Fibroblast of peridontal ligament (primary cell): ENCODE measurements at regions not wholly inside any gene's neighbourhood (a gene's known extent, or its start where the extent isn't known, plus 50 kb on each side); places are given as distances from the start of the nearest gene placed in this dataset.

ENCODE experiments used
- DNase-seq: peaks from one replicate; pipeline ENCODE4 v3.0.0-alpha.2; 2010; ENCODE audit errors: extremely low read depth

DNA sequence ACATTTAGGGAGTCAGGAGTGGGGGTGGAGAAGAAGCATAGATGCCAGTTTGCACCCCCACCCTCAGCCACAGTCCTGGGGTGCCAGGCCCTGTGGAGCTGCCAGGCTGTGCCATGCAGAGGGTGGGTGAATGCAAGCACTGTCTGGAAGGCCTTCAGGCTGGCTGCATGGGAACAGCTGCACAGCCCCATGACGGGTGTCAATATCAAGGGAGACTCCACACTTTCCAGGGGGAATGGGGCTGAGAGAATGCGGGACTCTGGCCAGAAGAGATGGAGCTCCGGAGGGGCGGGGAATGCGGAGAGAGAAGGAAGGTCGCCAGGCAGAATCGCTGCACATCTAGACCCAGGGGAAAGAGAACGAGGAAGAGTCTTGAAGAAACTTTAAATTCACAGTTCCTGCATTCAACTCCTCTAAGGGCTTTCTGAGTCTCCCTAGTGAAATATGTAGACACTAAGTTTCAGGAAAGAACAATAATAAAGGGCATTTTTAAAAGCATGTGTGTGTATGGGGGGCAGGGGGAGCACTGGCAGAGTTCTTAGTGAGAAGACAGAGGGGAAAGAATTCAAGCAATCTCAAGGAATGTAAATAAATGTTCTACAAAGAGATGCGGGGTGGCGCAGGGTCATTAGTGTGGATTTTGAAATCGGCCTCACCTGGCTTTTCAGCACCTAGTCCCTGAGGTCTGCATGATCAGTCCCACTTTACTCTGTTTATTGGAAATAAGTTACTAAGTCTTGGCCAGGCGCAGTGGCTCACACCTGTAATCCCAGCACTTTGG lies 59.1 kb downstream of the BOD1 start:
- DNase-seq = no peak

DNA sequence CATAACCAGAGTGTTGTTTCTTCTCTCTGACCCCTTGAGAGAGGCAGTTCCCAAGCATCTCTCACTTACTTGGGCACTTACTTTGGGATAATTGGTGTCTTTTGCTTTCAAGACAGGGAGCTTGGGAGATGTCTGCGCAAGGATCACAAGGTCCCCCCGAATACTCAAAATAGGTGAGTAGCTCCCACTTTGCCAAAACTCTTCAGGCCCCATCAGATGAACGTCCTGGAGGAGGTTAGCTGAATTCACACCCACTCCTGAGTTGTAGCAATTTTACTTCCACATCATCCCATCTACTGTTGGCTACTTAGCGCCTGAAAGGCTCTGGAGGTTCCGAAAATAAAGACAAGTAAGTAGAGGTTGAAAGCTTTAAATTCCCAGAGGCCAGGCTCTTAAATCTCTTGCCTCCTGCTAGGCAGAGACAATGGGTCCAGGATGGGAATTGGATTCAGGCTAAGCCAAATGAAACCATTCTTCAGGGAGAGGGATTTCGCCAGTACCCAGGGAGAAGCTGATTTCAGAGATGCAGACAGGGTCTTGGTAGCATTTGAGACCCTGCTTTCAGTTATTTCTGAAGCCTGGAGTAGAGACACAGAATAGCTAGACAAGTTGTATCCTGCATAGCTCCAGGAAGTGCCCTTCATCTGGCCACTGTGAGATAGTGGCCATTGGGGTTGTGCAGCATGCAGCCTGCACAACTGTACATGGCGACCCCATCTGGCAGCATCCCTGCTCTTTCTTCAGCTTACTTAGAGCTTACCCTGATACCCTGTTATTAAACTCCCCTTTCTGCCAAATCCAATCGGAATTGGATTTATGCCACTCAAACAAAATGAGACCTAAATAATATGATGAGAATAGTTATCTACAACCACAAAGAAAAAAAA lies 60.1 kb downstream of the BOD1 start:
- no peak for DNase-seq

DNA sequence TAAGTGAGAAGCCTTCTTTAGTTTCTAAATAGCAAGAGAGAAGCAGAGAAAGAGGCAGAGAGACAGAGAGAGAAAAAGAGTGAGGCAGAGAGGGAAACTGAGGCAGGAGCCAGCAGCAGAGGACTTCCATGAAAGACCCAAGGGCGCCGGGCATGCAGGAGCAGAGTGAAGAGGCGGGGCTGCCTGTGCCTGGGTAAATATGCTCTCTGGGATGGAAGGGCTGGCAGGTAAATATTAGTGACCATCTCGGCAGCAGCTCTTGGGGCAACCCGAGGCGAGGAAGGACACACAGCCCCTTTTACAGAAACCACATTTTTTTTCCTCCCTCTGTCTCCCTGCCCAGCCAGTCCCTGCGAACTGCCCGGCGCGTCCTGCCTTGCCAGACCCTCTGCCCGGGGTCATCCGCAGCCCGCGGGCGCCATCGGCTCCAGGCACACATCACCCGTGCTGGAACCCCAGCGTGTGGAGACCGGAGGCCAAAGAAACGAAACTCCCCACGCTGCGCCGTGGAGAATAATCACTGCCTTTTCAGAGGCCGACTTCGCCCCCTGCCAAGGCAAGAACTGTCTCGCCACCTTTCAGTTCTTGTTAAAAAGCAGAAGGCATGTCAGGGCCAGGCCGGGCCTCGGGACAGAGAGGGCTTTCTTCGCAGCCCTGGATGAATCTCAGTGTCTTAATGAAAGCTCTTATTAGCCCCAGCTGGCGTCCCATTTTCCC lies 61.3 kb downstream of the BOD1 start:
- no peak for DNase-seq

DNA sequence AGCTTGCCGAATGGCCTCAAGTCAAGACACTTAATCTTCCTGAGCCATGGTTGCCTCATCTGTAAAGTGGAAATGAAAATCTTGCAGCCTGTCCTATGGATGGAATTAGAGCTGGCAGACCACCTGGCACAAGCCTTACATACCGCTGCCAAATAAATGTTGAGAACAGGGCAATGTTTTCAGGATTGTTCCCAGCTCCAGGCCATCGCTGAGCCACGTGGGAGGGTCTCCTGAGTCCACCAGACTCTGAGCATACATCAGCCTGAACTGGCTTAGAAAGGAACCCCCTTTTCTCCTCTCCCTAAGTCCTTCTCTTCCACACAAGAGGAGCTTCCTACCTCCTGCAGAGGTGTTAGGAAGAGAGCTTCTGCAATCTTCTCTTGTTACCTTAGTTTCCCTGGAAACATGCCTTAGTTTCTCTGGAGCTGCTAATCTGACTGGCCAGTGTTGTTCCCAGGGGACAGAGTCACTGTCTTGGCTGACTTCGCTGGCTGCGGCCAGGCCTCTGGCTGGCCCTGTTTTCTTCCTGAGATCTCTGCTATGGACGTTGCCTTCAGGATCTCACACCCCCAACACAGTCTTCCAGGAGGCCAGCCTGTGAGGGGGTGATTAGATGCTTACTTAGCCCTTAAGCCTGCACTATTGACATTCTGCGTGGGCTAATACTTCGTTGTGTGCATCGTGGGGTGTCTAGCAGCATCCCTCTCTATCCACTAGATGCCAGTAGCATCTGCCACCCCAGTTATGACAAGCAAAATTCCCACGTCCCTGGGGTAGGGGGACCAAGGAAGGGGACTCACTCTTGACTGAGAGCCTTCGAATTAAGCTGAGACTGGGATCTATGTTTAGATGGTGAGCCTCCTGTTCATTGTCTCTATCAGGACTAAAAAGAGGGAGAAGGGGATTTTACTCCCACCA lies 62.2 kb downstream of the BOD1 start:
- DNase-seq = no peak

DNA sequence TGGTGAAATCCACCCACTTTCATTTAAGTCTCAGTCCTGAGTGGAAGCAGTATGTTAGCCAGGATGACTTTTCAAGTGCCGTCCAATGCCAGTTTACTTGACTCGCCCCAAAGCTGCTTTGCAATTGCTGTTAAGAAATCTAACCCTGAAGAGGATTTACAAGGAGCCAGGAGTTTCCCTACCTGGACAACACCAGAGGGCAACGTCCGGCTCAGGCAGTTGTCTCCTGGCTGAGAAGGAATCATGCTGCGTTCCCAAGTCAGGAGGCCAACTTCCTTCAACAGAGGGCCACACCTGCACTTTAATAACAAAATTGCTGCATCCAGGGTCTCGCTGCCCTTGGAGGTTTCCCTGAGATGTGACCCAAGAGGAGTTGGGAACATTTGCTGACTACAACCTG lies 65.8 kb downstream of the BOD1 start:
- DNase-seq = no peak

DNA sequence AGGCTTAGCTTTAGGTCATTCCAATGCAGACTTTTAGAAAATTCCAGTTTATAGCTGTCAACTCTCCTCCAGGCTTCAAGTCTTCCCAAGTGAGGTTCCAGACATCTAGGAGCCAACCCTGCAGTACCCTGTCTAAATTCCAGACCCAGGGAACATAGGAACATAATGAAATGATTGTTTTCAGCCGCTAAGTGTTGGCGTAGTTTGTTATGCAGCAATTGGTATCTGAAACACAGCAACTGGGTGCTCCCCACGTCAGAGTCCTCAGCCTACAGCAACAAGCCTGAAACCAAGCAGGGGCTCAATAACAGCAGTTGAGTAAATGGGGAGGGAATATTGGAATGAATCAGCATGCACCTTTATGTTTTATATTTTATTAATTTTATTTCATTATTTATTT lies 66.8 kb downstream of the BOD1 start:
- DNase-seq = no peak

DNA sequence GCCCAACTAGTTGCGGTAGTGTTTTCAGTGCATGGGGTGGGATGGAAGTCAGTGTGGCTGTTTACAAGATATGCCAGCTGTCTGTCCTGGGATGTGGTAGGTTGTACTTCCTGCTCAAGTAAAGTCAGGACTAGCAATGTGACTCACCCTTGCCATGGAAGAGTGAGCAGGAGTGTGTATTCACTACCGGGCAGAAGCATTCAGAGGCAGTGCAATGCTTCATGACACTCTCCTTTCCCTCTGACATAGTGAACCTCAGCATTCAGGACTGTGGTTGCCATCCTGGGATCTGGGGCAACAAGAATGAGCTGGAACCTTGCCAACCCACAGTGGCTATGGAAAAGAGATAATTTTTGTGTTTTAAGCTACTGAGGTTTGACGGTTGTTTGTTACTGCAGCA lies 68.9 kb downstream of the BOD1 start:
- peak; percentile 54 for DNase-seq

DNA sequence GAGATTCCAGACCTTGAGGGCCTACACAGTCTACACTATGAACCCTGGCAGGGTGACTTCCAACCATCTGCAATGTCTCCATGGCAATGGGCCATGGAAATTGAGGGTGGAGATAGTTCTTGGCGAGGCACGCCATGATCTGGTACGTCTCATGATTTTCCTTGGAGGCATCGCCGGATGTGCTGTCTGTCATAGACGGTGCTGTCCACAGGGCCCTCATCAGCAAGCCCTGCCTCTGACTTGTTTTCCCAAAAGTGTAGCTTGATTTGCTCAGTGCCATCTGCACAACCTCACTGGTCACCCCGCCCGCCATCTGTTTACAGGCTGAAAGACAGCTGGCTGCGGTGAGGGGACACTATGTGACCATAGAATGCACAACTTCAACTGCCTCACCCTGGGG lies 73.5 kb downstream of the BOD1 start:
- no peak for DNase-seq

DNA sequence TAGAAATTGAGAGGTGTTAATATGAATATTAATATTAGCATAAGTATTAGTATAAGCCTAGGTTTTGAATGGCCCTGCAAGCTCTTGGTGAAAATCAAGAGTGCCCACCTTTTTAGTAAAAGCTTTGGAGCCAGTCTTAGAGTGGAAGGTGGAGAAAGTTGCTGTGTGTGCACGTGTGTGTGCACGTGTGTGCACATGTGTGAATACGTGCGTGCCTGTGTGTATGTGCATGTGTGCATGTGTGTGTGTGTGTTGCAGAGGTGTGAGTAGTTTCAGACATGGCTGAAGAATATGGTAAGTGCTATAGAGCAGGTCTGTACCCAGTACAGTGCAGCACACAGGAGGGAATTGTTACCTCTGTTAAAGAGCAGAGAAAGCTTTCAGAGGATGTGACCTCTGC lies 74.3 kb downstream of the BOD1 start:
- no peak for DNase-seq

DNA sequence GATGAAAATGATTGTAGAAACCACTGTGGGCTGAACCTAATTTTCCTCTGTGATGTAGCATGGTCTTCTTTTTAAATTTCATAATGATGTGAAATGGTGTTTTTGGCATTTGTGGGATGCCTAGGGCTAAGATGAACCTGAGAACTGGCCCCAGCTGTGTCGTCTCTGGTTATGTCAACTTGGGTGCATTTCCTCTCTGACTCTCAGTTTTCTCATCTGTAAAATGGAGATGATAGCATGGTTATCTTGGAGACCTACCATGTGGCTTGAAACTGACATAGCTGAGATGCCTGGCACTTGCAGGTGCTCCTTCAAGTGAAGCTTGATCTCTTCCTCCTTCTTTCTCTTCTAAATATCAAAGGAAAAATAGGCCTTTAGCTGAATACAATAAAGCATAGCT lies 77.8 kb downstream of the BOD1 start:
- no peak for DNase-seq

DNA sequence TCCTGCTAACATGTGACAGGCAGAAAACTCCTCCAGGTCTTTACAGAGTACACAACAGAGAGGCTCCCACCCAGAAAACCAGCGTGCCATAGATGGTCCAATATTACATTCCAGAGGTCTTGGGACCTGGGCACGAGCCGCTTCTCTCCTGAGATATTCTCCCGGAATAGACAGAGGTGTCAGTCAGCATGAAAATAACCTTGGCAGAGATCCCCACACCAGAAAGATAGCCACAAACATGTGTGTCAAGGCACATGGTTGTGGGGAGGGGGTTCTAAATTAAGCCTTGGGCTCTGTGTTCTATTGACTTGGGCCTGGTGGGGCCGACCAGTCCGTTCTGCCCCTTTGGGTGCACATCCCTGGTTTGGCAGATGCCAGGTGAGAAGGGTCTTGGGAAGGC lies 78.4 kb downstream of the BOD1 start:
- DNase-seq = no peak

DNA sequence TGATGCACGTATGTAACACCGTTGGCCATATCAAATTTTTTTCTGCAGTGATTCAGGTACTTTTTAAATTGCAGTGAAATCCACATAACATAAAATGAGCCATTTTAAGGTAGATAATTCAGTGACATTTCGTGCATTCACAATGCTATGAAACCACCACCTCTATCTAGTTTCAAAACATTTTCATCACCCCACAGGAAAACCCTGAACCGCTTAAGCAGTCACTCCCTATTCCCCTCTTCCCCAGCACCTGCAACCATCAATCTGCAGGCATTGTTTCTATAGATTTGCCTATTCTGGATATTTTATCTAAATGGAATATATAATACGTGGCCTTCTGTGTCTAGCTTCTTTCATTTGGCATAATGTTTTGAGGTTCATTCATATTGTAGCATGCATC lies 79.2 kb downstream of the BOD1 start:
- DNase-seq = no peak

DNA sequence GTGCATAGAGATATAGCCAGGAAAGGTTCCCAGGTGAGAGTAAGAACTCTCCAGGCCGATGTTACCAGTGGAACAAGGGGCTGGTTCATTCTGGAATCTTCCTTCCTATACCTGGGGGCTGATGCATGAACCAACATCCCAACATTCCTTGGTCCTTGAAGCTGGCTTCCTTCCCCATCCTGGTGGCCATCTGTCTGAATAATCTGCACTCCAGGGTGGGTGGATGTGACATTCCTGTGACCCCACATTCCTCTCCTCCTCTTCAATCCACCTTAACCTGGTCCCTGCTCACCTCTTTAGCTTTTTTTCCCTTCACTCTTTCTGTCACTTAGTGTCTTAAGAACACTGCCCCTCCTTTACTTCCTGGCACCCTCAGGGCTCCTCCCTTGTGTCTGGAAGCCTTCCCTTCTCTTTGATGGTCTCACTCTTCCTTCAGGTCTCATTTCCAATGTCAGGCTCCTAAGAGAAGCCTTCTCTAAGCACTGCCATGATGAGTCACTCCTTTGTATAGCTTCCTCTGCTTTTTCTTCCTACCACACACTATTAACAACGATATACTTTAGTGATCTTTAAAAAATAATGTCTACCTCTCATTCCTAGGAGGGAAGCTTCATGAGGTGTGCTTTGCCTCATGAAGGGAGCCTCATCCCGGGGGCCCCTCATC lies 80.3 kb downstream of the BOD1 start:
- DNase-seq = no peak

DNA sequence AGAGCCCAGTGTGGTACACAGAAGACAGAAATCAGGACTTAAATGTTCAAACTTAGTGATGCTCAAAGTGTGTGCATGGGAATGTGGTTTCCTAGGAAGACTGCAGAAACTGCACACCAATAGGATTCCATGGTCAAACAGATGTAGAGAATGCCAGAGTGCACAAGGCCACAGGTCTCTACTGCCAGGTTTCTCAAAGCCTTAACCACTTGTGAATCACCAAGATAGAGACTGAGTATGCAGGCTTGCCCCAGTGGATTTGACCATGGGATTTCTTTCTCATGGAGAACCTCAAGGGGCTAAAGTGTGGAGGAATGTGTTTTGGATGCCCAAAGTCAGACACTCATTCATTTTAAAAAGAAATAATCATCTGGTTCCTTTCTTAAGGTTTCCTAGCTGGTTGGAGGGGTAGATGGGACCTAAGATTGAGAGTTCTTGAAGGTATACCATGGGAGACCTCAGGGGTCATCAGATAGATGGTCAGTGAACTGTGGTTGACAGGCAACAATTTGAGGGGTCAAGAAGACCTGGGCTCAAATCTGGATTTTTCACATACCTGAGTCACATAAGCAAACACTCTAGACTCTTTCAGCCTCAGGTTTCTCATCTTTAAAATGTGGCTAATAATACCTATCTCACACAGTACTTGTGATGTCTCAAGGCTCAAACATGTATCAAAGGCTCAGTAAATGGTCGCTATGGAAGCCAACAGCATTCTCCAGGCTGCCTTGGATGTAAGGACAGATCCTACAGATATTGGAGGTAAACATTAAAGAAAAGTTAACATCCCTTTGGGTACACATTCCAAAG lies 81.1 kb downstream of the BOD1 start:
- DNase-seq = peak; percentile 43

DNA sequence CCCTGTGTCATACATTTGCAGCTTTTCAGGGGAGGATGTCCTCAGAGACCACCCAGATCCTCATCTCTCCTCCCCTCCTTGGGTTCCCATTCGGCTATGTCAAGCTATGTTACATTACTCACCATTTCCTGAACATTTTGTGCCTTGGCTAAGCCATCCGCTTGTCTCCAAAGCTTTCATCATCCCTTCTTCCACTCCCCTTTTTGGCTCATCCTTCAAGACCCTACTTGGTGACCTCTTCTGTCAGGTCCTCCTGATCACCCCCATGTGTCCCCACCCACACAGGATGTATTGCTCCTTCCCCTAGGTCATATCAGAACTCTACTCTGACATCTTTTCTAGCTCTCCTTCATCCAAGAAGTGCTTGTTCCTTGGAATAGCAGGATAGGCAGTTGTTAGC lies 81.8 kb downstream of the BOD1 start:
- DNase-seq = no peak

DNA sequence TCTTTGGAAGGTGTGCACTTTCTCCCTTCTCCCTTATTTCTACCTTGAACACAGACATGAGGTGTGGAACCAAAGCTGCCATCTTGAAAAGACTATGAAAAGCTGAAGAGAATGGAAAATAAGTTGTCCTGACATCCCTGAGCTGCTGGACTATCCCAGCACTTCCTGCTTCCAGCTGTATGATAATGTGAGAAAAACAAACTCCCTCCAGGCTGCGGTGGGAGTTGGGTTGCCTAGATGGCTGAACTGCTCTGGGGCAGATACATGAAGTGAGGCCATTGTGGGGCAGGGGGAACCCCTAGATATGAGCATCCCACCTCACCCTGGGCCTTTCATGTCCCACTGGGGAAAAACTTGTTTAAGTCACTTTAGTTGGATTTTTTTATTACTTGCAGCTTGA lies 82.4 kb downstream of the BOD1 start:
- DNase-seq = no peak

DNA sequence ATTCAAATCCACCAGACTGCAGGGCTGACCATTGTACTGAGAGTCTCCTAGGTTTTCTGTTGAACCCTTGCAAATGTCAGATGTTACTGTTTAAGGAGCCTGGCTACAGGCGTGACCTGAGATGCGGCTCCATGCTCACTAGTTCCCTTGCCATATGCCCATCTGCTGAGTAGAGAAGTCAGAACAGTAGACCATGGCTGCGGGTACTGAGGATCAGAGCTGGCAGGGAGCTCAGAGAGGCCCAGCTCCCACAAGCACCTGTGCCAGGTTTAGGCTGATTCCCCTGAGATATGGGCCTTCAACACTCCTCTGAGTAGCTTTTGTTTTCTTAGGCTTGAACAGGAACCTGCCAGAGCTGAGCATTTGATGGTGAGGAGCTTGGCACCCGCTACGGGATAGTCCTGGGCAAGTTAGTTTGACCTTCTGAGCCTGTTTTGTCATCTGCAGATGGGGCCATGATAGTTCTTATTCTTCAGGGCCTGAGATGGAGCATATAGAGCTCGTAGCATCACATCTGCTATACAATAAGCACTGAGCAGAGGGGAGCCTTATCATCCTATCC lies 83.7 kb downstream of the BOD1 start:
- no peak for DNase-seq

DNA sequence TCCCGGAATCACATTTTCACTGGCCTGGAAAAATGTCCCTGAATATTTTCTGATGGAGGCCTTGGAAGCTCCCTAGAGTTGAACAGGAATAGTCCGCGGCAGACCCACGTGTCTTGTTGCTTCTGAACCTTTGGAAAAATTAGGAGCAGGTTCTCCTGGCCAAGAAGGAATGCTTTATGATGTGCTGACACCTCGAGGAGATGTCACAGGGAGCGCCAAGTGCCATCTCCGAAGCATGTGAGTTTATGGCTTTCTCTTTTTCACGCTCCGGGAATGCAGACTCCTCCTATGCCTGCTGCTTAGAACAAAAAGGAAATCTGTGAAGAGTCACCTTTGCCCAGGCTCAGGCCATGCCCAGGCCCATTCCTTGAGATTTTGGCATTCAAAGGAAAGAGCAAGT lies 84.6 kb downstream of the BOD1 start:
- no peak for DNase-seq

DNA sequence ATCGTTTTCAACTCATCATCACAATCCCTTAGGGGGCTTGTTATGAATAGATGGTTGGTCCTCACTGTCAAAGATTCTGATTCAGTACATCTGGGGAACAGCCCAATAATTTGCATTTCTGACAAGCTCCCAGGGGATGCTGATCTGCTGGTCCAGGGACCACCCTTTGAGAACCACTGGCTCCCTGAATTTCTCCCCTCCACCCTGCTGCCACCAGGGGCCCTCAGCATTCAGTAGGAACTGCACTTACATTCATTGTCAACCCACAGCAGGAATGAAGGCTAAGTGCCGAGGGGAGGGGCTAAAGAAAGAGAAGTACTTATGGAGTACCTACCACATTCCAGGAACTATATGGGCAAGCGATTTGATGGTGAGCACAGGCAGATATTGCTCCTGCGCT lies 85.9 kb downstream of the BOD1 start:
- DNase-seq = no peak

DNA sequence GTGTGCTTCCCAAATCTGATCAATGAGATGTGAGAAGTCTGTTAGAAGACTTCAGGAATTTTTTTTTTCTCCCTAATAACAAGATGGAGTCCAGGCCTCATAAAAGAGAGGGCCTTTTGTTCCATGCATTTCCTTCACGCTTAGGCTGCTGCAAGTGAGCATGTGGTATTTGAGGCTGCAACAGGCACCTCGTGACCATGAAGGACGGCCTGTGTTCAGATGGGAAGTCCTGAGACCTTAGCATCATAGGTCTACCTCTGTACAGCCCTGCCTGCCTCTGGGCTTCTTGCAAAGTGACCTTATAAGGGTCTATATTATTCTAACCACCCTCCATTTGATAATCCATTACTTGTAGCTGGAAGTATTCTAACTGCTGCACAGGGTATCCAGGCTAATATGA lies 86.6 kb downstream of the BOD1 start:
- DNase-seq = no peak
